OCI-LY3 (cell line): ENCODE measurements at regions not wholly inside any gene's neighbourhood (a gene's known extent, or its start where the extent isn't known, plus 50 kb on each side); places are given as distances from the start of the nearest gene placed in this dataset.

Source experiments
- CTCF ChIP-seq: fragments of 200-600, 300-600 bp; sonication (generic); IDR thresholded peaks from 2 replicates; pipeline ENCODE4 v1.5.1; 2014; ENCODE audit warnings: antibody characterized with exemption, low read length, low read depth
- EZH2phosphoT487 ChIP-seq: fragments of 200-600 bp; shearing (Covaris generic); IDR thresholded peaks from 2 replicates; pipeline ENCODE4 v1.6.1; 2018; ENCODE audit warnings: antibody characterized with exemption, mixed run types, low read depth

GRCh38 chr2:39529836-39530235 is 92.8 kb upstream of the MAP4K3 start:
- no peak for TF ChIP-seq CTCF
- TF ChIP-seq EZH2phosphoT487 = no peak
